Breast epithelium (tissue), 3 donors: ENCODE measurements at regions not wholly inside any gene's neighbourhood (a gene's known extent, or its start where the extent isn't known, plus 50 kb on each side); places are given as distances from the start of the nearest gene placed in this dataset.

Experiments
- POLR2A ChIP-seq: fragments of 450-650 bp; IDR thresholded peaks from one replicate; pipeline ENCODE4 v1.6.1; 2016; ENCODE audit warnings: antibody characterized with exemption, mild to moderate bottlenecking, moderate library complexity
- TF ChIP-seq, protein P1 (sequence below), 3 donors: fragments of 450-650 bp; IDR thresholded peaks; one replicate each; pipeline ENCODE4 v1.5.1; 2016 to 2017; ENCODE audit warnings: antibody characterized with exemption in 3 of 3, mild to moderate bottlenecking in 3 of 3, moderate library complexity in 3 of 3

DNA sequence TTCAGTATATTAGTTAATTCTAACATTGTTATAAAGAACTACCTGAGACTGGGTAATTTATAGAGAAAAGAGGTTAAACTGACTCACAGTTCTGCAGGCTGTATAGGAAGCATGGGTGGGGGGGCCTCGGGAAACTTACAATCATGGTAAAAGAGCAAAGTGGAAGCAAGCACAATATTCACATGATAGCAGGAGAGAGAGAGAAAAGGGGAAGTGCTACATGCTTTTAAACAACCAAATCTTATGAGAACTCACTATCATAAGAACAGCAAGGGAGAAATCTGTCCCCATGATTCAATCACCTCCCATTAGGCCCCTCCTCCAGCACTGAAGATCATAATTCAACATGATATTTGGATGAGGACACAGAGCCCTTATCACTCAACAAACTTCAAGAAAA, 324.9 kb downstream of the ZNF608 start:
- TF ChIP-seq, protein P1, sequence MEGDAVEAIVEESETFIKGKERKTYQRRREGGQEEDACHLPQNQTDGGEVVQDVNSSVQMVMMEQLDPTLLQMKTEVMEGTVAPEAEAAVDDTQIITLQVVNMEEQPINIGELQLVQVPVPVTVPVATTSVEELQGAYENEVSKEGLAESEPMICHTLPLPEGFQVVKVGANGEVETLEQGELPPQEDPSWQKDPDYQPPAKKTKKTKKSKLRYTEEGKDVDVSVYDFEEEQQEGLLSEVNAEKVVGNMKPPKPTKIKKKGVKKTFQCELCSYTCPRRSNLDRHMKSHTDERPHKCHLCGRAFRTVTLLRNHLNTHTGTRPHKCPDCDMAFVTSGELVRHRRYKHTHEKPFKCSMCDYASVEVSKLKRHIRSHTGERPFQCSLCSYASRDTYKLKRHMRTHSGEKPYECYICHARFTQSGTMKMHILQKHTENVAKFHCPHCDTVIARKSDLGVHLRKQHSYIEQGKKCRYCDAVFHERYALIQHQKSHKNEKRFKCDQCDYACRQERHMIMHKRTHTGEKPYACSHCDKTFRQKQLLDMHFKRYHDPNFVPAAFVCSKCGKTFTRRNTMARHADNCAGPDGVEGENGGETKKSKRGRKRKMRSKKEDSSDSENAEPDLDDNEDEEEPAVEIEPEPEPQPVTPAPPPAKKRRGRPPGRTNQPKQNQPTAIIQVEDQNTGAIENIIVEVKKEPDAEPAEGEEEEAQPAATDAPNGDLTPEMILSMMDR (IDR thresholded peaks at IDR 0.05), result no peak
- no peak for TF ChIP-seq POLR2A
